ENCODE measurements at regions not wholly inside any gene's neighbourhood (a gene's known extent, or its start where the extent isn't known, plus 50 kb on each side); places are given as distances from the start of the nearest gene placed in this dataset.
"Not testable (repeated sequence)": the region's sequence is repeated elsewhere in the genome, so short reads cannot be mapped to it uniquely, and the experiment has no call there.

DNA sequence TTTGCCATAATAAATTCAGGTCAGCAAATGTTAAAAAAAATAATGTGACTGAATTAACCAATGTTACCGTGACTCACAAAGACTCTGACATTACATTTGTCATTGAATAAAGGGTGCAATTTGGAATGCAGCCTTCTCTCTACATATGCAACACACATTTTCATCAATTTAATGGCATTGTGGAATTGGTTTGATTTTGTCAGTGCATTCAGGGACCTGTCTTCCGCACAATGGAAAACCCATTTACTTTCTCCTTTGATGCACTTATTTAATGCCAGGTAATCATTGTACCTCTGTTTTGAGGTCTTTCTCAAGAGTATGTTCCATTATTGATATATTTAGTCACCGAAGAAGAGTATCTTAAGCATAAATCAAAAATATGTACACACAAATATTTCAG lies 1099.3 kb downstream of the SOCS6 start:
- CTCF ChIA-PET = no interaction called here
- H3K27me3 Mint-ChIP-seq (ENCODE audit: low read depth) = no peaks in the 10 kb centered on the region
- ATAC-seq = no peak
- DNase-seq = no peak
- H3K9me3 Mint-ChIP-seq (ENCODE audit: insufficient read depth) = no peaks in the 10 kb centered on the region
- H3K4me1 Mint-ChIP-seq (ENCODE audit: low read depth) = no peaks in the 10 kb centered on the region
- no peak overlapping the region for H3K27ac Mint-ChIP-seq
- H3K36me3 Mint-ChIP-seq (ENCODE audit: low read depth) = no peaks in the 10 kb centered on the region
- POLR2A ChIA-PET = no interaction called here
- no peak overlapping the region for H3K4me3 Mint-ChIP-seq

- POLR2A ChIA-PET = no interaction called here
Observed at GRCh38 chr18:71374294-71375000, 1085.6 kb downstream of the SOCS6 start.

GRCh38 chr18:71371951-71372605 lies 1083.2 kb downstream of the SOCS6 start:
- peaks cover 8% of the 10 kb centered on the region for H3K9me3 Mint-ChIP-seq (ENCODE audit: insufficient read depth)
- CTCF ChIA-PET = no interaction called here
- DNase-seq = no peak
- no peak overlapping the region for H3K4me3 Mint-ChIP-seq
- H3K27me3 Mint-ChIP-seq (ENCODE audit: low read depth) = no peaks in the 10 kb centered on the region
- POLR2A ChIA-PET = no interaction called here
- H3K36me3 Mint-ChIP-seq (ENCODE audit: low read depth) = no peaks in the 10 kb centered on the region
- no peak for ATAC-seq
- no peak overlapping the region for H3K27ac Mint-ChIP-seq
- no peaks in the 10 kb centered on the region for H3K4me1 Mint-ChIP-seq (ENCODE audit: low read depth)

More at GRCh38 chr18:71374294-71375000, 1085.6 kb downstream of the SOCS6 start:
- Mint-ChIP-seq H3K9me3 (ENCODE audit: insufficient read depth) (no peaks in the 10 kb centered on the region), H3K4me3 (no peak overlapping the region), H3K4me1 (ENCODE audit: low read depth) (no peaks in the 10 kb centered on the region), H3K36me3 (ENCODE audit: low read depth) (no peaks in the 10 kb centered on the region), H3K27me3 (ENCODE audit: low read depth) (no peaks in the 10 kb centered on the region), H3K27ac (no peak overlapping the region)
- ATAC-seq (no peak), DNase-seq (no peak)
- CTCF ChIA-PET = no interaction called here

DNA sequence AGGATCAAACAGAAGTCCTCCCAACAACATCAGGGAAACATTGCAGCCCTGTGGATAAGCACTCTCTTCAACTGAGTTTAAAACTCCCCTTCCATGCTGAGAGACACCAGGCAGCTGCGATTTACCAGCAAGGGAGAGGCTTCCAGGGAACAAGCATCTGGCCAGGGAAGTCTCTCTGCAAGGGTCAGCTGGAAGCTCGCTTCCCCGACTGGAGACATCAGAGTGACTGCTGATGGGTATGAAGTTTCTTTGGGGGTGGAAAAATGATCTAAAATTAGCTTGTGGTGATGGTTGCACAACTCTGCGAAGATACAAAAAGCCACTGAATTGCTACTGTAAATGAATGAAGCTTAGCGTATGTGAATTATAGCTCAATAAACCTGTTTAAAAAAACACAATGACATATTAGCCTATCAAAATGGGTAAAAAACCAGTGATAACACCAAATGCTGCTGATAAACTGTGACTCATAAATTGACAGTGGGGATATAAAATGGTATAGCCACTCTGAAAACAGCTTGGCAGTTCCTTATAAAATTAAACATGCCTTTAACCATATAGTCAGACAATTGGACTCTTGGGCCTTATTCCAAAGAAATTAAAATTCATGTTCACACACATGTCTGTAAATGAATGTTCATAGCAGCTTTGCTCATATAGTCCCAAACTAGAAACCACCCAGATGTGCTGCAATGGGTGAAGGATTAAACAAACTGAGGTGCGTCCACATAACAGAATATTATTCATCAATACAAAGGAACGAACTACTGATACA lies 1082.0 kb downstream of the SOCS6 start:
- H3K4me3 Mint-ChIP-seq = no peak overlapping the region
- no peak for DNase-seq
- no peak overlapping the region for H3K27ac Mint-ChIP-seq
- POLR2A ChIA-PET = no interaction called here
- H3K9me3 Mint-ChIP-seq (ENCODE audit: insufficient read depth) = peaks cover 17% of the 10 kb centered on the region
- no peaks in the 10 kb centered on the region for H3K36me3 Mint-ChIP-seq (ENCODE audit: low read depth)
- H3K4me1 Mint-ChIP-seq (ENCODE audit: low read depth) = no peaks in the 10 kb centered on the region
- no peaks in the 10 kb centered on the region for H3K27me3 Mint-ChIP-seq (ENCODE audit: low read depth)
- no peak for ATAC-seq
- CTCF ChIA-PET = no interaction called here

GRCh38 chr18:71370095-71370494 lies 1081.2 kb downstream of the SOCS6 start:
- no peak for DNase-seq

GRCh38 chr18:71362140-71362539 lies 1073.3 kb downstream of the SOCS6 start:
- ATAC-seq = no peak
- Mint-ChIP-seq H3K36me3 (ENCODE audit: low read depth) (no peaks in the 10 kb centered on the region), H3K27ac (no peak overlapping the region), H3K9me3 (ENCODE audit: insufficient read depth) (peaks cover 12% of the 10 kb centered on the region), H3K4me1 (ENCODE audit: low read depth) (no peaks in the 10 kb centered on the region), H3K27me3 (ENCODE audit: low read depth) (no peaks in the 10 kb centered on the region), H3K4me3 (no peak overlapping the region)
- DNase-seq = no peak
- ChIA-PET CTCF (no interaction called here), POLR2A (no interaction called here)

More at GRCh38 chr18:71370095-71370494, 1081.2 kb downstream of the SOCS6 start:
- Mint-ChIP-seq H3K9me3 (ENCODE audit: insufficient read depth) (peaks cover 20% of the 10 kb centered on the region), H3K4me1 (ENCODE audit: low read depth) (no peaks in the 10 kb centered on the region), H3K4me3 (no peak overlapping the region), H3K36me3 (ENCODE audit: low read depth) (no peaks in the 10 kb centered on the region), H3K27me3 (ENCODE audit: low read depth) (no peaks in the 10 kb centered on the region), H3K27ac (no peak overlapping the region)
- CTCF ChIA-PET = no interaction called here
- ATAC-seq = no peak
- POLR2A ChIA-PET = no interaction called here

DNA sequence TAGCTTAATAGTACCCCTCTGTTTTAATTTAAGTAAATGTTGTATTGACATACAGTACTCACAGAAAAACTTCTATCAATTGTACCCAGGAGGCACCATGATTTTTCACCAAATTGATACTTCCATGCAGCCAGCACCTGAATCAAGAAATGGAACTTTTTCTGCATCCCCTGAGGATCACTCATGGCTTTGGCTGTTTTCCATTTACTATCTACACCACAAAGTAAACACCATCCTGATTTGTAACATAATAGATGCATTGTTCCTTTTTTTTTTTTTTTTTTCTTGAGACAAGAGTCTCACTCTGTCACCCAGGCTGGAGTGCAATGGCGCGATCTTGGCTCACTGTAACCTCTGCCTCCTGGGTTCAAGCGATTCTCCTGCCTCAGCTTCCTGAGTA lies 1066.8 kb downstream of the SOCS6 start:
- POLR2A ChIA-PET; H3K4me1 Mint-ChIP-seq (ENCODE audit: low read depth); ATAC-seq; H3K27me3 Mint-ChIP-seq (ENCODE audit: low read depth); H3K9me3 Mint-ChIP-seq (ENCODE audit: insufficient read depth); H3K36me3 Mint-ChIP-seq (ENCODE audit: low read depth); H3K27ac Mint-ChIP-seq; DNase-seq; H3K4me3 Mint-ChIP-seq: not testable (repeated sequence)
- CTCF ChIA-PET = interaction anchor here (1.7 kb wide), 1 partner anchor 11 kb away, joined by 5 read pairs; no protein-coding TSS in a partner anchor

DNA sequence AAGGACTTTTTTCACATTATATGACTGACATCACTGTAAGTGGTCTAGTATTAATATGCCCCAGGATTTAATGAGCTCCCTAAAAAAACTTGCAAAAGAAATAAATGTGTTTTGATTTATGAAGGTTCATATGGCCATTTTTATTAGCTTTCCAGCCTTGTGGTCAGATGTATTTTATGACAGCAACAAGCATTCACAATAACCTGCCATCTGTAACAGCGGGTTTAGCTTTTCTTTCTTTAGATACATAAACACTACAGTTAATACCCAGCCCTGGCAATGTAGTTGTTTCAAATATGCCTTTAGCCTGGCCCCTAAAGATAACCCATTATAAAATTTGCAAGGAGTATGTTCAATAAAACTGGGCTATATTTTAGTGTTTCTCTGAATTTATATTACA lies 1063.8 kb downstream of the SOCS6 start:
- H3K36me3 Mint-ChIP-seq (ENCODE audit: low read depth) = no peaks in the 10 kb centered on the region
- no peak overlapping the region for H3K27ac Mint-ChIP-seq
- CTCF ChIA-PET = no interaction called here
- no peaks in the 10 kb centered on the region for H3K27me3 Mint-ChIP-seq (ENCODE audit: low read depth)
- no peak for DNase-seq
- POLR2A ChIA-PET = no interaction called here
- no peaks in the 10 kb centered on the region for H3K4me1 Mint-ChIP-seq (ENCODE audit: low read depth)
- H3K4me3 Mint-ChIP-seq = no peak overlapping the region
- no peak for ATAC-seq
- H3K9me3 Mint-ChIP-seq (ENCODE audit: insufficient read depth) = no peaks in the 10 kb centered on the region

DNA sequence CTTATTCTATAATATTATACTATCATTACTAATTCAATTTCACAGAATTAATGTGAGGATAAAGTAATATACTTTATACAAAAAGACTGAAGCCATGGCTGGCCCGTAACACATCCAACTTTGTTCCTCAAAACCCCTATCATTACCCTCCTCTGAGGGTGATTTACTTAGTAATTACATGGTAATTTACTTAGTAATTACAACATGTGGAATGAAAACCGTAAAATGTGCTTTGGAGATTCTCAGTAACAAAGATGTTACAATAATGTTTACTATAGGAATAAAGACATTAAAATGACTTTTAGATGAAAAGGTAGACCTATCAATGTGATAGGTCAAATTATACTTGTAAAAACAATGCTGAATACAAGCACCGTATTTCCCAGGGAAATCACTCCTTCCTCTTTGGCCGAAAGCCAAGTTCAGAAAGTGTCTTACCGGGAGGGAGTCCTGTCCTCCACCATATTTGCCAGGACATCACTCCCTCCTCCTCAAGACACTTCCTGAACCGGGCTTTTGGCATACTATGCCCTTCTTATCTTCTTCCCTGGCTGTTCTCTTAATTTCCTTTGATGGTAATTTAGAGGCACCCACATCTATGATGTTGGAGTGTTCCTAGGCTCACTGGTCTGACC lies 1047.8 kb downstream of the SOCS6 start:
- Mint-ChIP-seq H3K4me3 (no peak overlapping the region), H3K4me1 (ENCODE audit: low read depth) (no peaks in the 10 kb centered on the region), H3K27ac (no peak overlapping the region), H3K9me3 (ENCODE audit: insufficient read depth) (no peaks in the 10 kb centered on the region), H3K36me3 (ENCODE audit: low read depth) (no peaks in the 10 kb centered on the region), H3K27me3 (ENCODE audit: low read depth) (no peaks in the 10 kb centered on the region)
- POLR2A ChIA-PET = no interaction called here
- CTCF ChIA-PET = no interaction called here
- ATAC-seq (no peak), DNase-seq (no peak)

GRCh38 chr18:71329563-71329962 lies 1040.7 kb downstream of the SOCS6 start:
- no peaks in the 10 kb centered on the region for H3K9me3 Mint-ChIP-seq (ENCODE audit: insufficient read depth)
- POLR2A ChIA-PET = no interaction called here

GRCh38 chr18:71329114-71329513 lies 1040.3 kb downstream of the SOCS6 start:
- Mint-ChIP-seq H3K4me1 (ENCODE audit: low read depth) (no peaks in the 10 kb centered on the region), H3K36me3 (ENCODE audit: low read depth) (no peaks in the 10 kb centered on the region), H3K27ac (no peak overlapping the region), H3K4me3 (no peak overlapping the region), H3K9me3 (ENCODE audit: insufficient read depth) (no peaks in the 10 kb centered on the region), H3K27me3 (ENCODE audit: low read depth) (no peaks in the 10 kb centered on the region)
- ATAC-seq (no peak), DNase-seq (no peak)
- ChIA-PET CTCF (no interaction called here), POLR2A (no interaction called here)

More at GRCh38 chr18:71329563-71329962, 1040.7 kb downstream of the SOCS6 start:
- H3K27ac Mint-ChIP-seq = no peak overlapping the region
- ATAC-seq = no peak
- no peaks in the 10 kb centered on the region for H3K4me1 Mint-ChIP-seq (ENCODE audit: low read depth)
- CTCF ChIA-PET = no interaction called here
- no peak for DNase-seq
- no peak overlapping the region for H3K4me3 Mint-ChIP-seq
- H3K27me3 Mint-ChIP-seq (ENCODE audit: low read depth) = no peaks in the 10 kb centered on the region
- no peaks in the 10 kb centered on the region for H3K36me3 Mint-ChIP-seq (ENCODE audit: low read depth)

DNA sequence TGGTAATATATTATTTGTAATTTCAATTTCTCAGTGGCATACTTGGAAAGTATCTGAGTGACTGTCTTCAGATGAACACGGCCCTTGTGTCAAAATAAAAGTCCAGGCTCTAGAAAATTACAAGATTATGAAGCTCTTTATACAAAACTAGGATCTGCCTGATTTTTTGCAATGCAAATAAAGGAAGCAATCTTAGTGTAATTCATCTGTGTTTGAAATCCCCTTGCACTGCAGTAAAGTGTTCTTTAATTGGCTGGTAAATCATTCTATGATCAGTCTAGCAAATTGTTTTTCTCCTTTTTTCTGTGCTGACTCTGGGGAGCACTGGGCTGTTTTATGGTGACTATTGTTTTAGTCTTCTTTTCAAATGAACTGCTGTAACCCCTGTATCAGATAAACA lies 1039.0 kb downstream of the SOCS6 start:
- Mint-ChIP-seq H3K36me3 (ENCODE audit: low read depth) (no peaks in the 10 kb centered on the region), H3K9me3 (ENCODE audit: insufficient read depth) (no peaks in the 10 kb centered on the region), H3K27ac (no peak overlapping the region), H3K4me1 (ENCODE audit: low read depth) (no peaks in the 10 kb centered on the region), H3K27me3 (ENCODE audit: low read depth) (no peaks in the 10 kb centered on the region), H3K4me3 (no peak overlapping the region)
- no peak for DNase-seq
- POLR2A ChIA-PET = no interaction called here
- no peak for ATAC-seq
- CTCF ChIA-PET = no interaction called here

All from activated CD8-positive, alpha-beta T cell treated with anti-CD3 and anti-CD28 coated beads, Interleukin-2, amount 10 ng/mL, durations not matched to agents 7 days and 5 days (primary cell).